ENCODE measurements at regions not wholly inside any gene's neighbourhood (a gene's known extent, or its start where the extent isn't known, plus 50 kb on each side); places are given as distances from the start of the nearest gene placed in this dataset.
"Not testable (repeated sequence)": the region's sequence is repeated elsewhere in the genome, so short reads cannot be mapped to it uniquely, and the experiment has no call there.

GRCh38 chr5:104016646-104017045, 454.1 kb upstream of the NUDT12 start:
- no peak for TF ChIP-seq CTCF (IDR thresholded peaks at IDR 0.05; ENCODE audit: insufficient read depth, low read length, poor library complexity, severe bottlenecking)
- no peak for DNase-seq (ENCODE audit: low read depth)
- no peaks in the 10 kb centered on the region for H3K27me3 ChIP-seq (ENCODE audit: control insufficient read depth, insufficient read depth, low read length)
- no peaks in the 10 kb centered on the region for H3K36me3 ChIP-seq (ENCODE audit: control insufficient read depth, insufficient read depth, low read length)
- no peak overlapping the region for H3K4me3 ChIP-seq (ENCODE audit: low read depth, low read length)

- Histone ChIP-seq H3K36me3 (ENCODE audit: control insufficient read depth, insufficient read depth, low read length) (no peaks in the 10 kb centered on the region), H3K27me3 (ENCODE audit: control insufficient read depth, insufficient read depth, low read length) (no peaks in the 10 kb centered on the region), H3K4me3 (ENCODE audit: low read depth, low read length) (no peak overlapping the region)
- TF ChIP-seq CTCF (IDR thresholded peaks at IDR 0.05; ENCODE audit: insufficient read depth, low read length, poor library complexity, severe bottlenecking) = no peak
- no peak for DNase-seq (ENCODE audit: low read depth)
Observed at GRCh38 chr5:104015765-104016164, 453.2 kb upstream of the NUDT12 start.

- DNase-seq (ENCODE audit: low read depth); H3K4me3 ChIP-seq (ENCODE audit: low read depth, low read length); H3K27me3 ChIP-seq (ENCODE audit: control insufficient read depth, insufficient read depth, low read length); H3K36me3 ChIP-seq (ENCODE audit: control insufficient read depth, insufficient read depth, low read length): not testable (repeated sequence)
Observed at GRCh38 chr5:104002783-104003182, 440.2 kb upstream of the NUDT12 start.

- Histone ChIP-seq H3K27me3 (ENCODE audit: control insufficient read depth, insufficient read depth, low read length) (no peaks in the 10 kb centered on the region), H3K4me3 (ENCODE audit: low read depth, low read length) (no peak overlapping the region), H3K36me3 (ENCODE audit: control insufficient read depth, insufficient read depth, low read length) (no peaks in the 10 kb centered on the region)
- DNase-seq (ENCODE audit: low read depth) = no peak
- TF ChIP-seq CTCF (IDR thresholded peaks at IDR 0.05; ENCODE audit: insufficient read depth, low read length, poor library complexity, severe bottlenecking) = no peak
Observed at GRCh38 chr5:104001136-104001535, 438.5 kb upstream of the NUDT12 start.

- no peak for TF ChIP-seq CTCF (IDR thresholded peaks at IDR 0.05; ENCODE audit: insufficient read depth, low read length, poor library complexity, severe bottlenecking)
- H3K36me3 ChIP-seq (ENCODE audit: control insufficient read depth, insufficient read depth, low read length) = no peaks in the 10 kb centered on the region
- no peaks in the 10 kb centered on the region for H3K27me3 ChIP-seq (ENCODE audit: control insufficient read depth, insufficient read depth, low read length)
- H3K4me3 ChIP-seq (ENCODE audit: low read depth, low read length) = no peak overlapping the region
- DNase-seq (ENCODE audit: low read depth) = no peak
Observed at GRCh38 chr5:103993031-103993430, 430.4 kb upstream of the NUDT12 start.

GRCh38 chr5:103990064-103990463, 427.5 kb upstream of the NUDT12 start:
- no peak for TF ChIP-seq CTCF (IDR thresholded peaks at IDR 0.05; ENCODE audit: insufficient read depth, low read length, poor library complexity, severe bottlenecking)
- no peaks in the 10 kb centered on the region for H3K36me3 ChIP-seq (ENCODE audit: control insufficient read depth, insufficient read depth, low read length)
- no peak for DNase-seq (ENCODE audit: low read depth)

More at GRCh38 chr5:103990064-103990463, 427.5 kb upstream of the NUDT12 start:
- Histone ChIP-seq H3K4me3 (ENCODE audit: low read depth, low read length) (no peak overlapping the region), H3K27me3 (ENCODE audit: control insufficient read depth, insufficient read depth, low read length) (no peaks in the 10 kb centered on the region)
